Ishikawa (cell line): ENCODE measurements at regions not wholly inside any gene's neighbourhood (a gene's known extent, or its start where the extent isn't known, plus 50 kb on each side); places are given as distances from the start of the nearest gene placed in this dataset.

ENCODE experiments used
- EP300 ChIP-seq: IDR thresholded peaks from 2 replicates; pipeline ENCODE4 v1.6.1; 2012; ENCODE audit warnings: borderline replicate concordance
- RAD21 ChIP-seq: IDR thresholded peaks from 2 replicates; pipeline ENCODE4 v1.6.1; 2012; ENCODE audit warnings: low read depth
- TAF1 ChIP-seq: IDR thresholded peaks from 2 replicates; pipeline ENCODE4 v1.6.1; 2012; ENCODE audit warnings: low read depth, mild to moderate bottlenecking

GRCh38 chr1:30257742-30258380 is 465.5 kb downstream of the MATN1 start:
- TF ChIP-seq TAF1 (no peak), EP300 (no peak), RAD21 (no peak)
